Dermis microvascular lymphatic vessel endothelial cell (primary cell): ENCODE measurements at regions not wholly inside any gene's neighbourhood (a gene's known extent, or its start where the extent isn't known, plus 50 kb on each side); places are given as distances from the start of the nearest gene placed in this dataset.

Experiments used
- DNase-seq, 2 donors: peaks; one replicate each; pipeline versions ENCODE4 v3.0.0 to v3.0.0-alpha.2; 2010; ENCODE audit warnings: low read depth in 2 of 2

DNA sequence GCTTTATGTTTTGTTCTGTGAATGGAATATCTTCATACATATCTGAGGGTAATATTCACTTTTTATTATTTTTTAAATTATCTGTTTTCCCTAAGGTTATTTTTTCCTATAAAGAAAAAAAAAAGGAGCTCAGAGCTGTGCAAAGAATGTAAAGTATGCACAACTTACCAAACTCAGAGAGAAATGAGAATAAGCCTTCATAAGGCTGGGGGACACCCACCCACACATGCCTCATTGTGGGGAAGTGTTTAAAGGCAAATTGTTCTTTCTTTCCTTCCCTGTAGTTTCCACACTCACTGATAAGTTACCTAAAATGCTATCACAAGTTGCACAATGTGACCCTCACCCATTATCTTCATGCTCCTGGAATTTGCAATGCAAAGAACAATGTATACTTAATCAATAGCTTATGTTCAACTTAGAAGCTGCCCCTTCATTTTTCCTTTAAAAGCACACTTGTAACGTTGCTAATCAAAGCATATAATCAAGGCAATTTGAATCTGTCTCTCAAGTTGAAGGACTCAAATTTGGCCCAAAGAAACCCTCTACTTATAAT is 108.1 kb downstream of the GNAT3 start:
- no peak for DNase-seq

DNA sequence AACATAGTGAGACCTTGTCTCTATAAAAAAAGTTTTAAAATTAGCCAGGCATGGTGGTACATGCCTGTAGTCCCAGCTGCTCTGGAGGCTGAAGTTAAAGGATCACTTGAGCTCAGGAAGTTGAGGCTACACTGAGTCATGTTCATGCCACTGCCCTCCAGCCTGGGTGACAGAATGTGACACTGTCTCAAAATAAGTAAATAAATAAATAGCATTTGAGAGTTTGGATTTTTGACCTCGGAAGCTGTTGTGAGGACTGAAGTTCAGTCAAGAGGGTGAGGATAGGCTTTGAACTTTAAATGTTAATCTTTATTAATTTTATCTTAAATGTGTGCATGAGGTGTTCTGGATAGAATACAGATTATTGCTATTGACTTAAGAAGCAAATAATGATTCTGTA is 110.2 kb downstream of the GNAT3 start:
- no peak for DNase-seq

DNA sequence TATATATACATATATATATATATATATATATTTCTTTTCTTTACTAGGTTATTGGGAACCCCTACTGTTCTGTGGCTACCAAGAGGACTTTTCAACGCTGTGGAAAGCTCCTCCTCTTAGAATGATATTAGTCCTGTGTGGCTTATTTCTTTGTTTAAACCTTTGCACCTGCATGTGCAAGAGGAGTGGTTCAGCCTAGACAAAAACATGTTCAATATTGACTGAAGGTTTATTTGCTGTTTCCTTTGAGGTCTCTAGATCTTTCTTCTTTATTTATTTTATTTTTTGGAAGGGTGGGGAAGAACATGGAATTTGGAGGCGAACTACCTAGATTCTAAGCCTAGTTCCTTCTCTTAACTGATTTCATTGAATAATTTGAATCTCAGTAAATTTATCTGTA is 118.1 kb downstream of the GNAT3 start:
- DNase-seq, result no peak

GRCh38 chr7:80392229-80393169 is 119.4 kb downstream of the GNAT3 start:
- DNase-seq, result peak in 1 of 2 donors; percentile 55

DNA sequence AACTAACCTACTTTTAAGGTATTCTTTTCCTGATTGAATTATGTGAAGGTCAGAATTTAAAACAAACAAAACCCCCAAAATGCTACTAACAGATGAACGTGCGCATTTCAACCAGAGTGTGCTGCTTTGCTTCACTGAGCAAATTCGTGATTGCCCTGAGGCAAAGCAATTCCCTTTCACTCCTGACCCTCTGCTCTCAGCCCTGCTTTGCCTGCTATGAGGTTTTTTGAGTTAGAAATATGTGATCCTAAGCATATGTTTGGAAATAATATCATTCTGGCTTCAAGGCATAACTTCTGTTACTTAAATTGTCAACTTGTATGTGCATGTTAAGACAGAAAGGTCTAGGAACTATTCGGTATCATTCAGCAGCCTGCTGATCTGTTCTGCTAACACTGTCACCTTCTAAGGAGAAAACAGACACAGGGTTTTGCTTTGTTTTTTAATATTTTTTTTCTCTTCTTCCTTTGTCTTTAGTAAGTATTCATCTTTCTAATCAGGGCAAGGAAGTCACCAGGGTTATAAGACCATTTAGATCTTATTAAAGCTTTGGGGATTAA is 124.2 kb downstream of the GNAT3 start:
- no peak for DNase-seq

DNA sequence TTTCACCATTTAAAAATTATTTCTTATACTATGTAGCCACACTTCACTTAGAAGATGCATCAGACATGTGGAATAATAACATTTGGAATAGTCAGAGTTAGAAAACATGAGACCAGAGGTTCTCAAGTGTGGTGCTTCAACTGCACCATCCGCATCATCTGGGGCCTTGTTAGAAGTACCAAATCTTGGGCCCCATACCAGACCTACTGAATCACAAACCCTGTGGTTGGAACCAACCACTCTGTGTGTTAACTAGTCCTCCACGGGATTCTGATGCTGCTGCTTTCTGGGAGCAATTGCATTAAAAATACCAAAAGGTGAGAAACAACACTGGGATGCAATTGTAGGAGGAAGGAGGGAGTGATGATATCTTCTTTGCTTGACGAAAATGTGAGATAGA is 125.2 kb downstream of the GNAT3 start:
- no peak for DNase-seq

DNA sequence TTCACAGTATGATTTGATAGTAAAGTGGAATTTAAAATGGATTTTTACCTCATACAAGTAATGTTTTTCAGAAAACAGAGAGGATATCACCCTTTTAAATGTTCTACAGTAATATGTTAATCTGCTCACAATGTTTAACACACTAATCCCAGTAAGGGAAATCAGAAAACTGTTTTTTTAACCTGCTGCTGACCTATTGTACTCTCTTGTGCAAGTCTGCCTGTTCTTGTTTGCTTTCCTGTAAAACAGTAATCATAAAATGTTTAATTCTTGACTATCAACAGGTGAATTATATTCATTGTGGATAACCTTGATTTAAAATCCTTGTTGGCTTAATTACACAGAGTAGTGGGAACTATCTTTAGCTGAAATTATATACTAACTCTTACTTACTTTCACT is 126.4 kb downstream of the GNAT3 start:
- DNase-seq, result peak; percentile 69 to 82

DNA sequence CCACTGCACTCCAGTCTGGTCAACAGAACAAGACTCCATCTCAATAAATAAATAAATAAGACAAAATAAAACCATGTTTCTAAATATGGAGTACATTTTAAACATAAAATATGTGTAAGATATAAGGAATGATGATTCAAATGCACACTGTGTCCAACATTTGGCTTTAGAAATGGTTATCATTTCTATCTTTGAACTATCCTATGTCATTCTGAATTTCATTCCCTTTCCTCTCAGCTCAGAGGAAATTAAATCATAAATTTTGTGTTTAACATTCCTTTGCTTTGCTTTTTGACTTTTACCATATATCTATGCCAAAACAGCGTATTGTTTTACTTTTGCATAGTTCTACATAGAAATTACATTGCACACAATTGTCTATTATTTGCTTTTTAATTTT is 130.9 kb downstream of the GNAT3 start:
- no peak for DNase-seq

DNA sequence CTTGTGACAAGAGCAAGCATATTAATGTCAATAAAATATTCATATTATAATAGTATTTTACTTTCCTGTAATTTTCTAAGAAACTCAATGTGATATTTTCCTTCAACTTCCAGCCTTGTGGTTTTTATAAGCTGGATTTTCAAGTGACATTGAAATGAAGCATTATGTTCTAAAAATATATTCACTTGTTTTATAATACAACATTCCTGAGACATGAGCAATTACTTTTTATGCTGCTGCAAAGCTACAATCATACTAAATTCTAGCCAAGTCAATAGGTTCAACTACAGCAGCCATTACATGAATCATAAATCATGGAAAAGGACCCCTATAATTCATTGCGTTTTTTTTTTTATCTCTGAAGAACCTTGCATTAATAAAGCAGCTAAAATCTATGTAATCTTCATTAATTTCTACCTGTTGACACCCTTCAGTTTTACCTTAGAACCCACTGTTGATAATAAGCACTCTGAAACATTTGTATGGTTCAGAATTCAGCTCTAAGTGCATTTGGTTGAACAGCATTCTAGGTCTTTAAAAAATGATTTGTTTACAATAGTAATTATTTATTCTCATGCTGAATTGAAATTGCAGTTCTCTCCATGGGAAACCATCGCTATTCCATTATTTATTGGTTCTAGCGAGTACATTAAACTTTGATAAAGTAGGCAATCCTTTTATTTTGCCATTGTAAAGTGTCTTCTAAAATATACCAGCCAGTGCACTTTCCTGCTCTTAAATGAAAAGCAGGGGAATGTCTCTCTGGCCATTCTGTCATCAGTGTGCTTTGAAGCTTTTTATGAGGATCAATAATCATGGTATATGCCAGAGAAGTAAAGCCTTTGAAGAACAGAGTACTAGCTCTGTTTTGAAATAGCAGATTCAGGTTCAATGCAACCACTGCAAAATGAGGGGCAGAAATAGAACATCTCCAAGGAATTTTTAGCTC is 132.6 kb downstream of the GNAT3 start:
- DNase-seq, result peak in 1 of 2 donors; percentile 64

DNA sequence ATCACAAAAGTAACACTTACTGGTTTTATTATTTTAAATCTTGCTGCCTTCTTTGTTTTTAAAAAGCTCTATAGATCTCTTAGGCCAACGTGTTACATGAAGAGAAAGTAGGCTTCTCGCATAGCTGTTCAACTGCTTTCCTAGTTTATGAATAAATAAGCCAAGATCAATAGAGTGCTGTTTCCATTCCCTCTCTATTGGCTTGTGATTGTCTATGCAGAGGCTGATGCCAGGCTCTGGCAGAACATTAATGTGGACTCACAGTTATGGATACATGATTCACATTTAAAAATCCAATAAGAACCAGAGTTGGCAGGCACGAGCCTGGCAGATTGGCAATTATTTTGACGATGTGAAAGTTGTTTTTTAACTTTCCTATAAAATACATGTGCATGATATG is 137.5 kb downstream of the GNAT3 start:
- DNase-seq, result peak; percentile 29 to 45

DNA sequence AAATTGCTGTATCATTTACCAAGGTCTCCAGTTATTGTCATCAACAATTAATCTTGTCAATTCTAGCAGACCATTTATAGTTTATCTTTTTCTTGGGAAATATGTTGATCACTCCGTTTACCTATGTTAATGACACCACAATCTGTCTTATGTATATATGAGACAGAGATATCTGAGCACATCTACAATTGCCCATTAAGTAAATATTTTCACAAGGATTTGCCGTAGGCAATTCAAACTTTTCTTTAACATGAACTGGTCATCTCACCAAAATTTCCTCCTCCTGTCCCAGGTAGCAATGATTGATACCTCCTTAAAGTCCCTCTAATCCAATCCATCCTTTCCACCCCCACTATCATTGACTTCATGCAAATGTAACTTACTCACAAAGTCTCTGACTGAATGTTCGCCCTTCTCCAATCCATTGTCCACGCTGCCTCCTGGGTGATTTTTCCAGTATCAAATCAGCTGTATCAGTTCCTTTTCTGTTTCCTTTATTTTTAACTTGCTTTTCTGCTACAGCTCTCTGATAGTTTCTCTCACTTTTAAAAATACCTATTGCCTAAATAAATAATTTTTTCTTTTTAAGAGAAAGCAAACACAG is 138.3 kb downstream of the GNAT3 start:
- DNase-seq, result peak in 1 of 2 donors; percentile 29

- DNase-seq, result peak in 1 of 2 donors; percentile 18
Measured at GRCh38 chr7:80372415-80372814, 139.4 kb downstream of the GNAT3 start.

DNA sequence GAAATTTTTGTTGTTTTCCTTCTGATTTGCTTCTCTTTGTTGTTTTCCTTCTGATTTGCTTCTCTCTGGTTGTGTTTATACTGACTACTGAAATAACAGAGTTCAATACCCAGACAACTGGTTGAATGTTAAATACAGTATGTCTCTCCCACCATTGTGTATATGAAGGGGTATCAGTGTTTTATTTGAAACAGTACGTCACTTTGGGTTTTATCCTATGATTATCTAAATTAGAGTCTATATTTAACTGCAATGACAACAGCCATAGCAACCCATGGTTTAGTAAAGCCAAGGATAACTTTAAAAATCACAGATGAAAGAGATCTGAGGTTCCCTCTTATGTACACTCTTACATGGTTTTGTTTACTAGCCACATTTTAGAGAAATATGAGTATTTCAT is 141.3 kb downstream of the GNAT3 start:
- DNase-seq, result peak; percentile 59 to 65

GRCh38 chr7:80369321-80369720 is 142.5 kb downstream of the GNAT3 start:
- peak; percentile 86 to 92 for DNase-seq

DNA sequence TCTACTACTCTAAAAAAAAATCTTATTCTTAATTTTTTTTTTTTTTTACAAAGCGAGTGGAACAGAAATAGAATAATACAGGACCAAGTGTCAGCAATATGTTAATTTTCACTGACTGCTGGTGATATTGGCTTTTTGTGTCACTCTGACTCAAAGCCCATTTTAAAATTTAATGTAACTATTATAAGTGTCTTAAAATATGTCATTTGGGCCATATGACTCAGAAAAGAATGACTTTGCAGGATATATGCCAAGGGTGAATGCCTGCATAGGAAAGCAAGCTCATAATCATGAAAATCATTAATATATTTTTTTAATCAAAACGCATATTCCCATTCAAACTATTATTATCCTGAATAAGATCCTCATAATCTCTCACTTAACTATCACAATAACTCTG is 149.2 kb downstream of the GNAT3 start:
- DNase-seq, result no peak

DNA sequence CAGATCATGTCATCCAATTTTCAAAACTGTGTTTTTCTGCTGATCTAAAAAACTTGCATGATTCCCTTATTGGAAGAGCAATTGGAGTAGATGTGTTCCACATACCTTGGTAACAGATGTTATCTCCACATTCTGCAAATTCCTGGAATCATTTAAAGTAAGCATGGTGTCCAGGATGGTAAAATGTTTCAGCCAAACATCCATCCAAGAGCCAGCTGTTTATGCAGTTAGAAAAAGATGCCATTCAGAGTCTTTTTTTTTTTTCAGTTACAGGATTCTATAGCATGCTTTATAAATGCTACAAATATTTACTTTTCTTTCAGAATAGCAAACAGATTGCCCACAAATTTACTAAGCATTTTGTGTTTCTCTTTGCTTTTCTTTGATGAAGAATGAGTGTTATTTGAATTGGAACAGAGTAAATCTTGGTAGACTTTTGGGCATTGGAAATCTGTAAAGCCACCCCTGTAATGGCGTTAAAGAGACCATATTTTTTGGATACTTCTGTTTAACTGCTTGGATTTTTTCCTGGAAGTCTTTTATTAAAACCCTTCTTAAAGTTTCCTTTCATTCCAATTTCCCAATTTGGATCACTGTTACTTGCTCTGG is 149.8 kb downstream of the GNAT3 start:
- peak; percentile 20 to 58 for DNase-seq

DNA sequence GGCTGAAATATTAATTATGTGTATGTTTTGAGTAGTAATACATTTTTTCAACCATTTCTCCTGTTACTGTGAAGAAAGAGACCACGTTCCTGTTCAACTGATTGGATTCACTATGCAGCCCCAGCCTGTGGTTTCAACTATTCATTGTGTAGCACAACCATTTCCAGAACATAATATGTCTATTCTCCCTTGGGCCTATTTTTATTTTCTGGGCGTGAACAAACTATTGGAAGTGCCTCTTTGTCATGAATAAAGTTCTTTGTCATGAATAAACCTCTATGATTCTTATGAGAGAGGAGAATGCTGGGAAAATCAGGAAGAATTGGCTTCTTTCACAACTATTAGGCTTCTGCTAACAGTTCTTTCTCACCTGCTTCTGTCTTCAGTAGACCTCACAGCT is 152.4 kb downstream of the GNAT3 start:
- no peak for DNase-seq

DNA sequence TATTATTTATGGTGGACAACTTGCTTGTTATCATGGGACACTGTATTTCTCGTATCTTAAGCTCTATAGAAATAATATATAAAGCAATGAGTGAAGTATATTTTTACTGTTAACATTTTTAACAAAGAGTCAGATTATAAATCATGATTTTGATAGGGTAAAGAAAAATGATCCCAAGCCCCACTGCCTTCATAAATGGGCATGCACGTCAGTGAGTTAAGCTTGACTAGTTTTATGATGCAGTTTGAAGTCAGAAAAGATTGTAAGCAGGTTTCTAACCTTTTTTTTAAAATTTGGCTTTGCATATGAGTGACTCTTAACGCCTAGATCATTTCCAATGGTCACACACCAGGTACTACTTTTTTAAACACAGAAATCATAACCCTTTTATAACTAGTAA is 152.8 kb downstream of the GNAT3 start:
- DNase-seq, result no peak

- no peak for DNase-seq
Measured at GRCh38 chr7:80357530-80357929, 154.3 kb downstream of the GNAT3 start.

- DNase-seq, result no peak
Measured at GRCh38 chr7:80350430-80350829, 161.4 kb downstream of the GNAT3 start.

GRCh38 chr7:80348223-80348622 is 163.6 kb downstream of the GNAT3 start:
- DNase-seq, result no peak
